H1 (cell line): ENCODE measurements at regions not wholly inside any gene's neighbourhood (a gene's known extent, or its start where the extent isn't known, plus 50 kb on each side); places are given as distances from the start of the nearest gene placed in this dataset.

ENCODE experiments used
- BRCA1 ChIP-seq: IDR thresholded peaks from 2 replicates; pipeline ENCODE4 v1.6.1; 2012; ENCODE audit warnings: low read depth, low read length, improper control_type of control experiment
- CEBPB ChIP-seq: IDR thresholded peaks from 2 replicates; pipeline ENCODE4 v1.6.1; 2012; ENCODE audit warnings: low read depth, low read length
- CHD1 ChIP-seq: IDR thresholded peaks from 2 replicates; pipeline ENCODE4 v1.6.1; 2012; ENCODE audit warnings: low read depth, low read length, improper control_type of control experiment
- CHD2 ChIP-seq: IDR thresholded peaks from 2 replicates; pipeline ENCODE4 v1.6.1; 2012; ENCODE audit warnings: low read length, improper control_type of control experiment
- CTCF ChIP-seq, 3 experiments: IDR thresholded peaks; 1 replicate in 2 of 3; 2 replicates in 1 of 3; pipeline versions ENCODE4 v1.5.1 to v1.6.1; 2011; ENCODE audit warnings: low read length in 3 of 3, mild to moderate bottlenecking in 3 of 3, inconsistent platforms in 2 of 3, low read depth in 1 of 3, moderate library complexity in 1 of 3; ENCODE audit not compliant: insufficient read depth in 1 of 3; ENCODE audit errors: control extremely low read depth in 1 of 3
- EP300 ChIP-seq, 2 experiments: IDR thresholded peaks; 1 replicate in 1 of 2; 2 replicates in 1 of 2; pipeline ENCODE4 v1.6.1; 2011 to 2012; ENCODE audit warnings: low read depth in 2 of 2, low read length in 2 of 2, mild to moderate bottlenecking in 2 of 2, borderline replicate concordance in 1 of 2, inconsistent platforms in 1 of 2, moderate library complexity in 1 of 2
- GABPA ChIP-seq: IDR thresholded peaks from 2 replicates; pipeline ENCODE4 v1.6.1; 2011; ENCODE audit warnings: mild to moderate bottlenecking, low read length, moderate library complexity, borderline replicate concordance; ENCODE audit not compliant: insufficient read depth
- MAFK ChIP-seq: IDR thresholded peaks from 2 replicates; pipeline ENCODE4 v1.6.1; 2012; ENCODE audit warnings: low read depth, mild to moderate bottlenecking, improper control_type of control experiment, low read length
- MAX ChIP-seq: IDR thresholded peaks from 2 replicates; pipeline ENCODE4 v1.6.1; 2012; ENCODE audit warnings: inconsistent platforms
- POLR2A ChIP-seq, 2 experiments: IDR thresholded peaks; 1 replicate in 1 of 2; 2 replicates in 1 of 2; pipeline ENCODE4 v1.6.1; 2011; ENCODE audit warnings: low read depth in 2 of 2, low read length in 2 of 2, mild to moderate bottlenecking in 2 of 2; ENCODE audit errors: control extremely low read depth in 1 of 2
- RAD21 ChIP-seq, 2 experiments: IDR thresholded peaks in 1 of 2; conservative IDR thresholded peaks in 1 of 2; 2 replicates each; pipeline ENCODE4 v1.6.1; 2011; ENCODE audit warnings: low read depth in 2 of 2, low read length in 2 of 2, improper control_type of control experiment in 1 of 2, inconsistent platforms in 1 of 2, mild to moderate bottlenecking in 1 of 2, moderate library complexity in 1 of 2
- SP1 ChIP-seq: IDR thresholded peaks from 2 replicates; pipeline ENCODE4 v1.6.1; 2011; ENCODE audit warnings: low read depth, low read length
- USF2 ChIP-seq: IDR thresholded peaks from 2 replicates; pipeline ENCODE4 v1.6.1; 2011; ENCODE audit warnings: low read length, improper control_type of control experiment
- YY1 ChIP-seq: IDR thresholded peaks from 2 replicates; pipeline ENCODE4 v1.6.1; 2011; ENCODE audit warnings: low read depth, mild to moderate bottlenecking, low read length

GRCh38 chr4:180721356-180721755 is 1521.8 kb upstream of the TENM3 start:
- no peak for TF ChIP-seq CEBPB
- TF ChIP-seq CTCF (IDR thresholded peaks at IDR 0.05; ENCODE audit: control extremely low read depth in 1 of 3, insufficient read depth in 1 of 3, low read depth in 1 of 3, low read length in 3 of 3): no peak
- TF ChIP-seq EP300 (IDR thresholded peaks at IDR 0.05; ENCODE audit: borderline replicate concordance in 1 of 2, low read depth in 2 of 2, low read length in 2 of 2): no peak
- TF ChIP-seq POLR2A (IDR thresholded peaks at IDR 0.05; ENCODE audit: control extremely low read depth in 1 of 2, low read depth in 2 of 2, low read length in 2 of 2): no peak
- TF ChIP-seq CHD2: no peak
- TF ChIP-seq YY1: no peak
- no peak for TF ChIP-seq MAFK
- no peak for TF ChIP-seq GABPA
- TF ChIP-seq SP1: no peak
- no peak for TF ChIP-seq MAX
- no peak for TF ChIP-seq RAD21 (IDR thresholded peaks at IDR 0.05 in 1 of 2, conservative IDR thresholded peaks at IDR 0.05 in 1 of 2; ENCODE audit: low read depth in 2 of 2, low read length in 2 of 2)
- no peak for TF ChIP-seq CHD1
- no peak for TF ChIP-seq BRCA1
- TF ChIP-seq USF2: no peak
